SK-N-MC (cell line): ENCODE measurements at regions not wholly inside any gene's neighbourhood (a gene's known extent, or its start where the extent isn't known, plus 50 kb on each side); places are given as distances from the start of the nearest gene placed in this dataset.

Source experiments
- DNase-seq: peaks from one replicate; pipeline ENCODE4 v3.0.0-alpha.2; 2011; ENCODE audit warnings: low read depth, low spot score
- H3K27ac ChIP-seq: fragments of 200-600 bp; sonication (generic); 2 replicates; pipeline ENCODE4 v1.5.1; 2016; ENCODE audit warnings: mixed run types
- H3K36me3 ChIP-seq: fragments of 200-600 bp; sonication (generic); 2 replicates; pipeline ENCODE4 v1.6.1; 2017; ENCODE audit warnings: antibody characterized with exemption, low read length, mixed read lengths; ENCODE audit not compliant: insufficient read depth
- H3K4me3 ChIP-seq: fragments of 200-600 bp; sonication (generic); 2 replicates; pipeline ENCODE4 v1.5.1; 2016
- H3K9ac ChIP-seq: fragments of 200-600 bp; sonication (generic); 2 replicates; pipeline ENCODE4 v1.8.0; 2017; ENCODE audit warnings: mixed run types, mixed read lengths; ENCODE audit not compliant: insufficient read length
- H3K9me3 ChIP-seq: fragments of 200-600 bp; sonication (generic); 2 replicates; pipeline ENCODE4 v1.6.1; 2017; ENCODE audit warnings: low read depth, mild to moderate bottlenecking, antibody characterized with exemption, low read length, moderate library complexity, mixed read lengths
- EZH2 ChIP-seq: fragments of 200-600 bp; sonication (generic); IDR thresholded peaks from one replicate; pipeline ENCODE4 v1.6.1; 2017; ENCODE audit warnings: antibody characterized with exemption
- FOXP2 ChIP-seq: optimal IDR thresholded peaks from 2 replicates; pipeline ENCODE3; 2011; ENCODE audit warnings: mild to moderate bottlenecking, moderate library complexity; ENCODE audit not compliant: insufficient read depth; ENCODE audit errors: extremely low read length, control extremely low read depth
- POLR2AphosphoS5 ChIP-seq: IDR thresholded peaks from 2 replicates; pipeline ENCODE4 v1.6.1; 2012; ENCODE audit warnings: mild to moderate bottlenecking, low read depth, low read length, borderline replicate concordance

DNA sequence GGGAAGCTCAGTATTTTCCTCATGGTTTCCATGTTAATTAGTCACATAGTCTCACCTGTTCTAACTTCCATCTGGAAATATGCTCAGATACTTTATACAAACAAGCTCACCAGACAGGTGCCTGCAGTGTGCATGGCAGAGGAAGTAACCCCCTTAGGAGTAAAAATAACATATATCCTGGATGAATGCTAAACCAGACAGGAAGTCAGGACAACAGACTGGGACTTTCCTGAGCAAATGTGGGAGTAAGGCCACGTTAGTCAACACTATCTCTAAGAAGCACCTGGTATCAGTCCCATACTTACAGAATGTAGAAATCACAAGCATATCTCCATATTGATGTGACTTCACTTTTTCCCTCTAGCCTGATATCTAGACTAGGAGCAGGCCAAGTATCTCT is 128.4 kb downstream of the SEC61B start:
- Histone ChIP-seq H3K27ac (no peak overlapping the region), H3K9ac (no peak overlapping the region), H3K36me3 (no peaks in the 10 kb centered on the region), H3K4me3 (no peak overlapping the region), H3K9me3 (no peaks in the 10 kb centered on the region)
- DNase-seq = no peak
- TF ChIP-seq EZH2 (no peak), POLR2AphosphoS5 (no peak), FOXP2 (no peak)

DNA sequence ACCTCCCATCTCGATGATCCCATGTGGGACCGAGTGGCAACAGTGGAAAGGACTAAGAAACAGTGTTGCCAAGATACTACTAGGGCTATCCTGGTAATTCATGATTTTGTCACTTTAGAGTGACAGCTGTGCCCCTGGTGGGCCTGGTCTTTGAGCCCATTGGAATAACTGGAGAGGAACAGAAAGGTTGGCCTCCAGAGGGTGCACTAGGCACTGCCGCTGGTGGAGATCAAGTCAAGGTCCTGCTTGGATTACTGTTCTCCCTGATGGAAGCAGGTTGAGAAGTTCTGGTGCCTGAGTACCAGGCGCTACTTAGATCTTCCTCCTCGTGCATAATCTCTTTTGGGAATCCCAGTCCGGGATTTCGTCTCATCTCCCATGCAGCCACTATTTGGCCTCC is 129.6 kb downstream of the SEC61B start:
- Histone ChIP-seq H3K36me3 (no peaks in the 10 kb centered on the region), H3K4me3 (no peak overlapping the region), H3K27ac (no peak overlapping the region), H3K9me3 (no peaks in the 10 kb centered on the region), H3K9ac (no peak overlapping the region)
- DNase-seq = no peak
- no peak for TF ChIP-seq FOXP2
- TF ChIP-seq EZH2 = no peak
- no peak for TF ChIP-seq POLR2AphosphoS5

- Histone ChIP-seq H3K27ac (no peak overlapping the region), H3K9ac (no peak overlapping the region), H3K36me3 (no peaks in the 10 kb centered on the region), H3K9me3 (no peaks in the 10 kb centered on the region), H3K4me3 (no peak overlapping the region)
- no peak for DNase-seq
- no peak for TF ChIP-seq POLR2AphosphoS5
- no peak for TF ChIP-seq EZH2
- no peak for TF ChIP-seq FOXP2
Observed at GRCh38 chr9:99352826-99353225, 130.7 kb downstream of the SEC61B start.

DNA sequence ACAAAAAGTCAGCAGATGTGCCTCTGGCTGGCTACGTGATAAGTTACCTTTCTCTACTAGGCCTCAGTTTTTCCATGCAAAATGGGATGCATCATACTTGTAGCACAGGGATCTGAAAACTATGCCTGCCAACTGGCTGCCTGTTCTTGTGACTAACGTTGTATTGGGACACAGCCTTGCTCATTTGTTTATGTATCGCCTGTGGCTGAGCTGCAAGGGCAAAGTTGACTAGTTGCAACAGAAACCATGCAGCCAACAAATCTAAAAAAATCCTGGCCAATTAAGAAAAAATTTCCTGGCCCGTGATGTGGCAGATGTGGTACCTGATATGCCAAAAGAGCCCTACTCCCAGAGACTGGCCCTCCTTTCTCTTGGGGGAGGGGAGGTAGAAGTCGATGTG is 131.3 kb downstream of the SEC61B start:
- Histone ChIP-seq H3K4me3 (no peak overlapping the region), H3K9me3 (no peaks in the 10 kb centered on the region), H3K36me3 (no peaks in the 10 kb centered on the region), H3K27ac (no peak overlapping the region), H3K9ac (no peak overlapping the region)
- no peak for DNase-seq
- no peak for TF ChIP-seq FOXP2
- no peak for TF ChIP-seq EZH2
- no peak for TF ChIP-seq POLR2AphosphoS5

DNA sequence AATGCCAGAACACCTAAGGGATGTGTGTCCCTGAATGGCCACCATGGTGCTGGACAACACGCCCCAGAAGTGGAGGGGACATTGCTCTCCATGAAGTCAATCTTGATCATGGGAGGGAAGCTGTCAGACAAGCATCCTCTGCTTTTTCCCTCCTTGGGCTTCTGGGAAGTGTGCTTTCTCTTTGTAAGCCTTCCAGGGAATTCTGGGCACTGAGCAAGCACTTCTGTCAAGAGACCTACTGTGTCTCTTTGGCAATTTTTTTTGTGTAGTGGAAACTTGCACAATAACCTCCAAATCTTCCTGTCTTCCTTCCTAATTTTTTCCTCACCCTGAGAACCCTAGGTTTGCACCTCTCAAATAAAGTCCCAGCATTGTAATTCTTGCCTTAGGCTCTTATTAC is 132.0 kb downstream of the SEC61B start:
- TF ChIP-seq POLR2AphosphoS5 (no peak), EZH2 (no peak), FOXP2 (no peak)
- no peak for DNase-seq
- Histone ChIP-seq H3K36me3 (no peaks in the 10 kb centered on the region), H3K4me3 (no peak overlapping the region), H3K27ac (no peak overlapping the region), H3K9me3 (no peaks in the 10 kb centered on the region), H3K9ac (no peak overlapping the region)

GRCh38 chr9:99356512-99356971 is 134.5 kb downstream of the SEC61B start:
- Histone ChIP-seq H3K9me3 (no peaks in the 10 kb centered on the region), H3K27ac (no peak overlapping the region), H3K36me3 (no peaks in the 10 kb centered on the region), H3K9ac (no peak overlapping the region), H3K4me3 (no peak overlapping the region)
- DNase-seq = no peak
- TF ChIP-seq EZH2 (no peak), FOXP2 (no peak), POLR2AphosphoS5 (no peak)

DNA sequence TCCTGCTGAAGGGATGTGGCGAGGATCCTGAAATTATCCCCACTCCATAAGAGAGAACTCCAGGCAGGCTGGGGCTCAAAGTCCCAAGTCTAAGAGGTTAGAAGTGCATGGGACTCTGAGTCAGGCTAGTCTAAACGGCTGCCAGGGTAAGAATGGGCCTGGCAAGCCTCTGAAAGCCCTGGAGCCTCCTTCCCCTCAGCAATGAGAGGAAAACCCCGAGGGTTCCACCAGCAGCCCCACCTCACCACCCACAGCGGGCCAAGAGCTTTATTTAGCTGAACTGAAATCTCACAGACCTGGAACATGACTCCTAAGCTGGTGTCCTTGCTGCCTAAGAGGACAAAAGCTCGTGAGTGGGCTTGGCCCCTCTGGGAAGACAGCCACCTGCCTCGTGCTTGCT is 135.5 kb downstream of the SEC61B start:
- Histone ChIP-seq H3K27ac (no peak overlapping the region), H3K4me3 (no peak overlapping the region), H3K36me3 (no peaks in the 10 kb centered on the region), H3K9ac (no peak overlapping the region), H3K9me3 (no peaks in the 10 kb centered on the region)
- TF ChIP-seq POLR2AphosphoS5 (no peak), FOXP2 (no peak), EZH2 (no peak)
- DNase-seq = no peak

DNA sequence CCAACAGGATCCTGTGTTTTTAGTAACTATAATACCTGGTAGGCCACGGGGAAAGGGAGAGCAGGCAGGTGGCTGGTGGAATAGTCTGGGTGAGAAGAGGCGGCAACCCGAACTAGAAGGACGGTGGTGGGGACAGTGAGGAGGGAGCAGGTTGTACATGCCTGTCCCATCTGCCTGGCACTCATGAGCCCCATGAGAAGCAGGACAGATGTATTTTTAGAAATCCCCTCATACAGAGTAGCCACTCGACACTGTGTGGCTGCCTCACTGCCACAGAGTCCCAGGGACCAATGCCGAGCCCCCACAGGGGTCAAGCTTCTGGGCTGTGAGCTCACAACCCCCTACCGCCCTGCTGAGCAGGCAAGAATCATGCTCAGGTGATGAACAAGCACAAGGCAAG is 136.6 kb downstream of the SEC61B start:
- no peak overlapping the region for H3K4me3 ChIP-seq
- H3K36me3 ChIP-seq = no peaks in the 10 kb centered on the region
- no peak overlapping the region for H3K27ac ChIP-seq
- no peaks in the 10 kb centered on the region for H3K9me3 ChIP-seq
- TF ChIP-seq POLR2AphosphoS5 = no peak
- no peak for TF ChIP-seq FOXP2
- no peak for TF ChIP-seq EZH2
- DNase-seq = no peak
- H3K9ac ChIP-seq = no peak overlapping the region

GRCh38 chr9:99359336-99359735 is 137.3 kb downstream of the SEC61B start:
- TF ChIP-seq POLR2AphosphoS5 (no peak), EZH2 (no peak), FOXP2 (no peak)
- Histone ChIP-seq H3K9me3 (no peaks in the 10 kb centered on the region), H3K4me3 (no peak overlapping the region), H3K36me3 (no peaks in the 10 kb centered on the region), H3K27ac (no peak overlapping the region), H3K9ac (no peak overlapping the region)
- no peak for DNase-seq
